H54 (cell line): ENCODE measurements at regions not wholly inside any gene's neighbourhood (a gene's known extent, or its start where the extent isn't known, plus 50 kb on each side); places are given as distances from the start of the nearest gene placed in this dataset.

Experiments used
- DNase-seq: peaks from one replicate; pipeline ENCODE4 v3.0.0; 2011; ENCODE audit warnings: low spot score, mixed read lengths; ENCODE audit not compliant: insufficient read length
- FAIRE-seq: peaks from 3 replicates; lab custom pipeline; 2011; peaks lifted over from hg19 to GRCh38; lab: Jason Lieb, UNC
- POLR2A ChIP-seq: IDR thresholded peaks from 2 replicates; pipeline ENCODE4 v1.6.1; 2011; ENCODE audit warnings: low read depth, mild to moderate bottlenecking, low read length

GRCh38 chr4:151939670-151940069, 178.9 kb upstream of the GATB start:
- no peak for FAIRE-seq
- TF ChIP-seq POLR2A, result no peak

DNA sequence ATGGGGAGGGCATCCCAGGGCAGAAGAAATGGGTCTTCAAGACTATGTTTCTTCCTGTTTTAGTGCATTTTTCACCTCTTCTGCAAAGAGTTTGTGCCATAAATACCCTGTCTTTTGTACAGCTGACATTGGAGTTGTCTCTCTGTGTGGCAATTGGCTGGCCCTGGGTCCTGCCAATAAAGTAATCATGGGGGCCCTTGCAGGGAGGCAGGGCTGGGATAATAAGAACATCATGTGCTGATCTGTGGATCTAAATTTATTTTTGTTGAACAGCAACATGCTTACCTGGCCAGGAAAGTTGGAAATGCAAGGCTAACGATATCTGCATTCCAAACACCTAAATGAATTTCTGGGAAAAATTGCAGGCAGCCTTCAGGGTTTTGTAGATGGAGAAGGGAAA, 174.6 kb upstream of the GATB start:
- no peak for DNase-seq

More at GRCh38 chr4:151939670-151940069, 178.9 kb upstream of the GATB start:
- DNase-seq, result no peak

DNA sequence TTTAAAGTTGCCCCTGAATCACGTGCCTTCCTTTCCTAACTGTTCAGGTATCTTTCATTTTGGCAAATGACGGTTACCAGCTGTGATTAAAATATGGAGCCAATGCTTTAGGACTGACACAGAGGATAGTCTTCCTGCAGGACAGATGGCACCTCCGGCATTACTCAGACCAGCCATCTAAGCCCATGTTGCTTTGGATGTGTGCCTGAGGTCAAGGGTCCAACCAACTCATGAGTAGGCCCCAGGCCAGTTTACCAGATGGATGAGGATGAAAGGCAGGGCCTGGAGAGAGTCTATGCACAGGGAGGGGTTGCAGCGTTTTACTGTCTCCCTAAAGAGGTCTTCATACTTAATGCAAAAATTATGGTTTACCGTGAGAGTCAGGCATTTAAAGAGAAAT, 174.0 kb upstream of the GATB start:
- FAIRE-seq (no peak), DNase-seq (no peak)
- TF ChIP-seq POLR2A, result no peak

More for the DNA sequence above, 174.6 kb upstream of the GATB start:
- FAIRE-seq, result no peak
- TF ChIP-seq POLR2A, result no peak

DNA sequence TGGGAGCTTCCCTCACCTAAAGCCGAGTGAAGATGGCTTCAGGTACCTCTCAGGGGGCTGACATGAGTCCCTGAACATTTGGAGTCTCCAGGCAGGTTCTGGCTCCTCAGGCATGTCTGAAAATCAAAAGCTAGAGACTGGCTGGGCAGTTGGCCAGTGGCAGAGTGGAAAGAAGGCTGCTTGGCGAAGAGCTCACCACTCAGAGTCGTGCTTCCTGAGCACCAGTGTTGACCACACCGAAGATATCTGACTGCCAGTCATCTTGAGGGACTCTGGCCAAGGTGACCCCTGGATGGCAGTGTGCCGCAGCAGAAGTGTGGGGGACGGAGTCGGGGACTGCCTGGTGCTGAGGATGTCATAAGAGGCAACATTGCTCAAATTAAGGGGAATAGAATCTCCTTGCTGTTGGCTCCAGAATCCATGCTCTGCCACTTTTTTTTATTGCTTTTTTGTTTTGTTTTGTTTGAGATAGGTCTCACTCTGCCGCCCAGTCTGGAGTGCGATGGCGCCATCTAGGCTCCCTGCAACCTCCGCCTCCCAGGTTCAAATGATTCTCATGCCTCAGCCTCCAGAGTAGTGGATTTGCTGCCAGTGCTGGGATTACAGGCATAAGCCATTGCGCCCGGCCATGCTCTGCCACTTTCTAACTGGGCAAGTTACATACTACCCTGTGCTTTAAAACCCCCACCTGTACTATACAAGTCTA, 172.5 kb upstream of the GATB start:
- no peak for FAIRE-seq
- TF ChIP-seq POLR2A, result no peak
- DNase-seq, result no peak

DNA sequence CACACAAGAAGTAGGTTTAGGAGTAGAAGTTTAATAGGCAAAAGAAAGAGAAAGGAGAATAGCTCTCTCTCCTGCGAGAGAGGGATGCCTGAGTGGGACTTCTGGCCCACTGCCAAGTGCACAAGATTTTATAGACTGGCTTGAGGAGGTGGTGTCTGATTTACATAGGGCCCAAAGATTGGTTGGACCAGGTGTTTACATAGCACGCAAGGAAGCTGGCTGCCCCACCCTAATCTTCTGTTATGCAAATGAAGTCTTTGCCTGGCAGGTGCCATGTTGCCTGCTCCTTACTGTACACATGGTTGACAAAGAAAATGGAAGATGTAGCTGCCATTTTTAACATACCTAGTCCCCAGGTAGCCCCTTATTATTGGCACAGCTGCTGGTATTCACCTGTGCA, 170.8 kb upstream of the GATB start:
- no peak for TF ChIP-seq POLR2A
- DNase-seq (no peak), FAIRE-seq (no peak)

- no peak for FAIRE-seq
- DNase-seq, result no peak
- no peak for TF ChIP-seq POLR2A
These were observed 169.6 kb upstream of the GATB start for GRCh38 chr4:151930372-151930771.

DNA sequence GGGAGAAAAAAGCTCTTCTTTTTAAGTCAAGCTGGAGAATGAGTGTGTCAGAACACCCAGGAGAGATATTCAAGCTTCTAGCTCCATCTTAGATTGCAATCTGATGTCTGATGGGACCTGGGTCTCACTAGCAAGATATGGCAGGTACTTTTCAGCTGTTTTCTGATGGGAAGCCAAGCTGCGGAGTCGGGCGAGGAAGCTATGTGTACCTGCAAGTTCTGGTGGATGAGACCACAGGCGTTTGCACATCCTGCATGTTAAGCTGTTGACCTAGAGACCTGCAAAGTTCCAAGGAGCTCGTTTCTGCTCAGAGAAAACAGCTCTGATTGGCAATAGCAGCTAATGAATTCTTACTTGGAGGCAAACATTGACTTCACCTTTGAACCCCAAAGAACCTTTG, 167.3 kb upstream of the GATB start:
- FAIRE-seq (no peak), DNase-seq (no peak)
- no peak for TF ChIP-seq POLR2A

- TF ChIP-seq POLR2A, result no peak
- FAIRE-seq, result no peak
- DNase-seq, result no peak
These were observed 162.0 kb upstream of the GATB start for GRCh38 chr4:151922811-151923210.

DNA sequence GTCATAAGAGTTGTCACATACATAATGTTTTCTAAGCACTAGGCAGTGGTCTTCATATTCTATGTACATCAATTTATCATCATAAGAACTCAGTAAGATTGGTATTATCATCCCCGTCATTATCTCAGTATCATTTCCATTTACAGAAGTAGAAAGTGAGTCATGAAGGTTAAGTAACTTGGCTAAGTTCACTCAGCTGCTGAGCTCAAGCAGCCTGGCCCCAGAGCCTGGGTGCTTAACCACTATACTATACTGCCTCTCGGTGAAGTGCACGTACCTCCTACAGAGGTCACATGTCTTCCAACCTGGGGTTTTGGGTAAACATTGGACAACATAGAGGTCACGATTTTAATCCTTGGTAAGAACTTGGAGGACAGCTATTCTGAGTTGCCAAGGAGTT, 161.5 kb upstream of the GATB start:
- no peak for FAIRE-seq
- DNase-seq, result no peak
- no peak for TF ChIP-seq POLR2A

DNA sequence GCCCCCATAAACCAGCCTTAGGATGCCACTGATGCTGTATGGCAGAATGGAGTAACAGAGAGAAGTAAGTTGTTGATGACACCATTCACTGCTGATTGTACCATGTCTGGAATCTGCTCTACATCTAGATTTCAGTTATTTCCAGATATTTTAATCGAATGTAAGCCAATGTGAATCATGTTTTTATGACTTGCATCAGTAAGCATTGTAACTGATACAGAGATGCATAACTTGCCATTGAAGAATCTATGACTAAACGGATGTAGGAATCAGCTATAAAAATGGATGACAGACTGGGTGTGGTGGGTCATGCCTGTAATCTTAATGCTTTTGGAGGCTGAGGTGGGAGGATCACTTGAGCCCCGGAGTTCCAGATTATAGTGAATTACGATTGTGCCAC, 161.0 kb upstream of the GATB start:
- FAIRE-seq, result peak; percentile 64

GRCh38 chr4:151921386-151921785, 160.6 kb upstream of the GATB start:
- no peak for TF ChIP-seq POLR2A
- peak; percentile 7 for DNase-seq
- FAIRE-seq, result peak; percentile 15

More for the DNA sequence above, 161.0 kb upstream of the GATB start:
- no peak for TF ChIP-seq POLR2A
- peak; percentile 13 for DNase-seq

GRCh38 chr4:151917145-151917734, 156.4 kb upstream of the GATB start:
- DNase-seq (no peak), FAIRE-seq (no peak)
- TF ChIP-seq POLR2A, result no peak

DNA sequence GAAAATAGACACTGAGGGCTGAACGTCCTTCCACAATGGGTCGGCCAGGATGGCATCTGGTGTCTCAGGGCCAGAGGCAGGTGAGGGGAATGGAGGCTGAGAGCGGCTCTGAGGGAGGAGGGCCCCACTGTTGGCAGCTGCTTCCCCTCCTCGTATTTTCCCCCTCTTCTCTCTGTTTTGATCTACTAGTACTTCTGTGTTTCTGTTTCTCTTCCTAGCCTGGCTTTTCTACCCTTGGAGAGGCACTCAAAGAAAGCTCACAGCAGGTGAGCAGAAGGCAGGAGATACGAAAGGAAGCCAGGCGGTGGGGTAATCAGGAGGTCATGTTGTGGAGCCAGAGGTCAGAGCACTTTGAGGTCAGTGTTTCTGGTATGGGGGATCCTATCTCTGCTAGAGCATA, 151.8 kb upstream of the GATB start:
- DNase-seq (no peak), FAIRE-seq (no peak)
- no peak for TF ChIP-seq POLR2A

GRCh38 chr4:151911970-151912369, 151.2 kb upstream of the GATB start:
- FAIRE-seq, result no peak
- no peak for DNase-seq
- no peak for TF ChIP-seq POLR2A
